ENCODE measurements at regions not wholly inside any gene's neighbourhood (a gene's known extent, or its start where the extent isn't known, plus 50 kb on each side); places are given as distances from the start of the nearest gene placed in this dataset.

GRCh38 chr13:74731731-74732130 lies 597.5 kb upstream of the KLF12 start:
- TF ChIP-seq CTCF (conservative IDR thresholded peaks at IDR 0.05; ENCODE audit: low read depth in 2 of 2) (no peak), EZH2 (IDR thresholded peaks at IDR 0.05; ENCODE audit: low read depth, unreplicated experiment) (no peak), CREB1 (CRISPR knock-in tag; IDR thresholded peaks at IDR 0.05; ENCODE audit: low read depth) (no peak), EZH2phosphoT487 (IDR thresholded peaks at IDR 0.05; ENCODE audit: unreplicated experiment) (no peak), POLR2AphosphoS5 (IDR thresholded peaks at IDR 0.05; ENCODE audit: low read depth) (no peak)
